ENCODE measurements at regions not wholly inside any gene's neighbourhood (a gene's known extent, or its start where the extent isn't known, plus 50 kb on each side); places are given as distances from the start of the nearest gene placed in this dataset.

- no peak for TF ChIP-seq CTCF (conservative IDR thresholded peaks at IDR 0.05; ENCODE audit: low read depth, low read length)
- no peak for TF ChIP-seq EZH2 (IDR thresholded peaks at IDR 0.05; ENCODE audit: low read length, unreplicated experiment)
- no peak for TF ChIP-seq EZH2phosphoT487 (IDR thresholded peaks at IDR 0.05; ENCODE audit: borderline replicate concordance, low read length)
These were observed 268.8 kb upstream of the NREP start for GRCh38 chr5:112025757-112026156.
